SK-N-SH treated with all-trans-retinoic acid at 6 μM for 48 hours (cell line): ENCODE measurements at regions not wholly inside any gene's neighbourhood (a gene's known extent, or its start where the extent isn't known, plus 50 kb on each side); places are given as distances from the start of the nearest gene placed in this dataset.

Experiments
- ATAC-seq: fragments of 200-7000 bp; cut with Tn5 transposase; 3 replicates; pipeline ENCODE4 v1.9.1; 2020; ENCODE audit warnings: mild to moderate bottlenecking, moderate library complexity
- ARNTL ChIP-seq: fragments of 450-650 bp; formaldehyde crosslinking; IDR thresholded peaks from 2 replicates; pipeline ENCODE4 v1.5.0; 2020; ENCODE audit warnings: low read depth, mild to moderate bottlenecking, moderate library complexity, borderline replicate concordance
- BACH2 ChIP-seq: fragments of 250-450 bp; sonication (Bioruptor Pico); IDR thresholded peaks from 2 replicates; pipeline ENCODE4 v1.9.0; 2021; ENCODE audit warnings: mild to moderate bottlenecking, borderline replicate concordance
- CSDC2 ChIP-seq: fragments of 250-450 bp; sonication (Bioruptor Pico); IDR thresholded peaks from 2 replicates; pipeline ENCODE4 v1.5.0; 2020; ENCODE audit warnings: mild to moderate bottlenecking, moderate library complexity
- ESRRG ChIP-seq: fragments of 250-450 bp; sonication (Bioruptor Pico); IDR thresholded peaks from 2 replicates; pipeline ENCODE4 v1.6.1; 2021; ENCODE audit warnings: mild to moderate bottlenecking
- GLIS3 ChIP-seq: fragments of 250-450 bp; sonication (Bioruptor Pico); IDR thresholded peaks from 2 replicates; pipeline ENCODE4 v1.5.0; 2020; ENCODE audit warnings: mild to moderate bottlenecking, moderate library complexity
- ISL1 ChIP-seq: fragments of 250-450 bp; sonication (Bioruptor Pico); IDR thresholded peaks from 2 replicates; pipeline ENCODE4 v2.1.2; 2022; ENCODE audit warnings: mild to moderate bottlenecking, moderate library complexity
- PPARA ChIP-seq: fragments of 250-450 bp; sonication (Bioruptor Pico); IDR thresholded peaks from 2 replicates; pipeline ENCODE4 v1.5.0; 2020; ENCODE audit warnings: mild to moderate bottlenecking, borderline replicate concordance
- RARB ChIP-seq: fragments of 250-450 bp; sonication (Bioruptor Pico); IDR thresholded peaks from 2 replicates; pipeline ENCODE4 v1.8.0; 2021; ENCODE audit warnings: mild to moderate bottlenecking, moderate library complexity
- TCF4 ChIP-seq: fragments of 250-450 bp; sonication (Bioruptor Pico); IDR thresholded peaks from 2 replicates; pipeline ENCODE4 v1.8.0; 2021; ENCODE audit warnings: mild to moderate bottlenecking, moderate library complexity, borderline replicate concordance
- TOX ChIP-seq: fragments of 250-450 bp; sonication (Bioruptor Pico); IDR thresholded peaks from 2 replicates; pipeline ENCODE4 v1.8.0; 2021; ENCODE audit warnings: mild to moderate bottlenecking, moderate library complexity, borderline replicate concordance
- ZC3H10 ChIP-seq: fragments of 250-450 bp; sonication (Bioruptor Pico); IDR thresholded peaks from 2 replicates; pipeline ENCODE4 v1.5.1; 2021; ENCODE audit warnings: mild to moderate bottlenecking, moderate library complexity
- ZFP3 ChIP-seq: fragments of 250-450 bp; sonication (Bioruptor Pico); IDR thresholded peaks from 2 replicates; pipeline ENCODE4 v1.5.0; 2020; ENCODE audit warnings: mild to moderate bottlenecking, moderate library complexity
- ZFP30 ChIP-seq: fragments of 450-650 bp; formaldehyde crosslinking; IDR thresholded peaks from 2 replicates; pipeline ENCODE4 v1.5.0; 2022; ENCODE audit warnings: mild to moderate bottlenecking, moderate library complexity
- ZNF70 ChIP-seq: fragments of 450-650 bp; formaldehyde crosslinking; IDR thresholded peaks from 2 replicates; pipeline ENCODE4 v1.5.0; 2020; ENCODE audit warnings: mild to moderate bottlenecking, moderate library complexity
- ZNF8 ChIP-seq: fragments of 450-650 bp; formaldehyde crosslinking; IDR thresholded peaks from 2 replicates; pipeline ENCODE4 v1.5.0; 2020; ENCODE audit warnings: mild to moderate bottlenecking, moderate library complexity
- TF ChIP-seq, protein P1 (sequence below): fragments of 250-450 bp; sonication (Bioruptor Pico); IDR thresholded peaks from 2 replicates; pipeline ENCODE4 v1.8.0; 2020; ENCODE audit warnings: mild to moderate bottlenecking, moderate library complexity, borderline replicate concordance
- TF ChIP-seq, protein P2 (sequence below): fragments of 250-450 bp; sonication (Bioruptor Pico); IDR thresholded peaks from 2 replicates; pipeline ENCODE4 v1.5.0; 2020; ENCODE audit warnings: mild to moderate bottlenecking, moderate library complexity
- TF ChIP-seq, protein P3 (sequence below): fragments of 250-450 bp; sonication (Bioruptor Pico); IDR thresholded peaks from 2 replicates; pipeline ENCODE4 v1.5.1; 2020; ENCODE audit warnings: low read depth, mild to moderate bottlenecking, moderate library complexity
- TF ChIP-seq, protein P4 (sequence below): fragments of 250-450 bp; sonication (Bioruptor Pico); IDR thresholded peaks from 2 replicates; pipeline ENCODE4 v1.5.1; 2021; ENCODE audit warnings: mild to moderate bottlenecking, moderate library complexity
- TF ChIP-seq, protein P5 (sequence below): fragments of 250-450 bp; sonication (Bioruptor Pico); IDR thresholded peaks from 2 replicates; pipeline ENCODE4 v1.8.0; 2021; ENCODE audit warnings: low read depth, mild to moderate bottlenecking, moderate library complexity, borderline replicate concordance

DNA sequence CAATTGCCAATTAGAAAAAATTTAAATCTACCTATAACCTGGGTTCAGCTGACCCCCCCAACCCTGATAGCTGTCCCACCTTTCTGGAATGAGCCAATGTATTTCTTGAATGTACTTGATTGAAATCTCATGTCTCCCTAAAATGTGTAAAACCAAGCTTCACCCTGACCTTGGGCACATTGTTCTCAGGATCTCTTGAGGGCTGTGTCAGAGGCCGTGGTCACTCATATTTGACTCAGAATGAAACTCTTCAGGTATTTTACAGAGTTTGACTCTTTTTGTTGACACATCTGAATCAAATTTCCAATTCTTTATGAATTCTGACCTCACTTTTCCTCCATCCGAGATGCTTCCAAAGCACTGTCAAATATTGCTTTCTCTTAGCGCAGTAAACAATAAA is 115.3 kb upstream of the BEND4 start:
- ATAC-seq = no peak
- TF ChIP-seq ZNF70 (CRISPR knock-in tag) (no peak), PPARA (CRISPR knock-in tag) (no peak), ISL1 (CRISPR knock-in tag) (no peak), ZFP3 (no peak), ZNF8 (CRISPR knock-in tag) (no peak), TCF4 (CRISPR knock-in tag) (no peak), ZC3H10 (CRISPR knock-in tag) (no peak), RARB (CRISPR knock-in tag) (no peak)
- TF ChIP-seq, protein P1, sequence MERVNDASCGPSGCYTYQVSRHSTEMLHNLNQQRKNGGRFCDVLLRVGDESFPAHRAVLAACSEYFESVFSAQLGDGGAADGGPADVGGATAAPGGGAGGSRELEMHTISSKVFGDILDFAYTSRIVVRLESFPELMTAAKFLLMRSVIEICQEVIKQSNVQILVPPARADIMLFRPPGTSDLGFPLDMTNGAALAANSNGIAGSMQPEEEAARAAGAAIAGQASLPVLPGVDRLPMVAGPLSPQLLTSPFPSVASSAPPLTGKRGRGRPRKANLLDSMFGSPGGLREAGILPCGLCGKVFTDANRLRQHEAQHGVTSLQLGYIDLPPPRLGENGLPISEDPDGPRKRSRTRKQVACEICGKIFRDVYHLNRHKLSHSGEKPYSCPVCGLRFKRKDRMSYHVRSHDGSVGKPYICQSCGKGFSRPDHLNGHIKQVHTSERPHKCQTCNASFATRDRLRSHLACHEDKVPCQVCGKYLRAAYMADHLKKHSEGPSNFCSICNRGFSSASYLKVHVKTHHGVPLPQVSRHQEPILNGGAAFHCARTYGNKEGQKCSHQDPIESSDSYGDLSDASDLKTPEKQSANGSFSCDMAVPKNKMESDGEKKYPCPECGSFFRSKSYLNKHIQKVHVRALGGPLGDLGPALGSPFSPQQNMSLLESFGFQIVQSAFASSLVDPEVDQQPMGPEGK (CRISPR knock-in tag) = no peak
- TF ChIP-seq, protein P2, sequence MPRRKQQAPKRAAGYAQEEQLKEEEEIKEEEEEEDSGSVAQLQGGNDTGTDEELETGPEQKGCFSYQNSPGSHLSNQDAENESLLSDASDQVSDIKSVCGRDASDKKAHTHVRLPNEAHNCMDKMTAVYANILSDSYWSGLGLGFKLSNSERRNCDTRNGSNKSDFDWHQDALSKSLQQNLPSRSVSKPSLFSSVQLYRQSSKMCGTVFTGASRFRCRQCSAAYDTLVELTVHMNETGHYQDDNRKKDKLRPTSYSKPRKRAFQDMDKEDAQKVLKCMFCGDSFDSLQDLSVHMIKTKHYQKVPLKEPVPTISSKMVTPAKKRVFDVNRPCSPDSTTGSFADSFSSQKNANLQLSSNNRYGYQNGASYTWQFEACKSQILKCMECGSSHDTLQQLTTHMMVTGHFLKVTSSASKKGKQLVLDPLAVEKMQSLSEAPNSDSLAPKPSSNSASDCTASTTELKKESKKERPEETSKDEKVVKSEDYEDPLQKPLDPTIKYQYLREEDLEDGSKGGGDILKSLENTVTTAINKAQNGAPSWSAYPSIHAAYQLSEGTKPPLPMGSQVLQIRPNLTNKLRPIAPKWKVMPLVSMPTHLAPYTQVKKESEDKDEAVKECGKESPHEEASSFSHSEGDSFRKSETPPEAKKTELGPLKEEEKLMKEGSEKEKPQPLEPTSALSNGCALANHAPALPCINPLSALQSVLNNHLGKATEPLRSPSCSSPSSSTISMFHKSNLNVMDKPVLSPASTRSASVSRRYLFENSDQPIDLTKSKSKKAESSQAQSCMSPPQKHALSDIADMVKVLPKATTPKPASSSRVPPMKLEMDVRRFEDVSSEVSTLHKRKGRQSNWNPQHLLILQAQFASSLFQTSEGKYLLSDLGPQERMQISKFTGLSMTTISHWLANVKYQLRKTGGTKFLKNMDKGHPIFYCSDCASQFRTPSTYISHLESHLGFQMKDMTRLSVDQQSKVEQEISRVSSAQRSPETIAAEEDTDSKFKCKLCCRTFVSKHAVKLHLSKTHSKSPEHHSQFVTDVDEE = no peak
- TF ChIP-seq, protein P3, sequence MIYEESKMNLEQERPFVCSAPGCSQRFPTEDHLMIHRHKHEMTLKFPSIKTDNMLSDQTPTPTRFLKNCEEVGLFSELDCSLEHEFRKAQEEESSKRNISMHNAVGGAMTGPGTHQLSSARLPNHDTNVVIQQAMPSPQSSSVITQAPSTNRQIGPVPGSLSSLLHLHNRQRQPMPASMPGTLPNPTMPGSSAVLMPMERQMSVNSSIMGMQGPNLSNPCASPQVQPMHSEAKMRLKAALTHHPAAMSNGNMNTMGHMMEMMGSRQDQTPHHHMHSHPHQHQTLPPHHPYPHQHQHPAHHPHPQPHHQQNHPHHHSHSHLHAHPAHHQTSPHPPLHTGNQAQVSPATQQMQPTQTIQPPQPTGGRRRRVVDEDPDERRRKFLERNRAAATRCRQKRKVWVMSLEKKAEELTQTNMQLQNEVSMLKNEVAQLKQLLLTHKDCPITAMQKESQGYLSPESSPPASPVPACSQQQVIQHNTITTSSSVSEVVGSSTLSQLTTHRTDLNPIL (CRISPR knock-in tag) = no peak
- TF ChIP-seq, protein P4, sequence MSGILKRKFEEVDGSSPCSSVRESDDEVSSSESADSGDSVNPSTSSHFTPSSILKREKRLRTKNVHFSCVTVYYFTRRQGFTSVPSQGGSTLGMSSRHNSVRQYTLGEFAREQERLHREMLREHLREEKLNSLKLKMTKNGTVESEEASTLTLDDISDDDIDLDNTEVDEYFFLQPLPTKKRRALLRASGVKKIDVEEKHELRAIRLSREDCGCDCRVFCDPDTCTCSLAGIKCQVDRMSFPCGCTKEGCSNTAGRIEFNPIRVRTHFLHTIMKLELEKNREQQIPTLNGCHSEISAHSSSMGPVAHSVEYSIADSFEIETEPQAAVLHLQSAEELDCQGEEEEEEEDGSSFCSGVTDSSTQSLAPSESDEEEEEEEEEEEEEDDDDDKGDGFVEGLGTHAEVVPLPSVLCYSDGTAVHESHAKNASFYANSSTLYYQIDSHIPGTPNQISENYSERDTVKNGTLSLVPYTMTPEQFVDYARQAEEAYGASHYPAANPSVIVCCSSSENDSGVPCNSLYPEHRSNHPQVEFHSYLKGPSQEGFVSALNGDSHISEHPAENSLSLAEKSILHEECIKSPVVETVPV (CRISPR knock-in tag) = no peak

DNA sequence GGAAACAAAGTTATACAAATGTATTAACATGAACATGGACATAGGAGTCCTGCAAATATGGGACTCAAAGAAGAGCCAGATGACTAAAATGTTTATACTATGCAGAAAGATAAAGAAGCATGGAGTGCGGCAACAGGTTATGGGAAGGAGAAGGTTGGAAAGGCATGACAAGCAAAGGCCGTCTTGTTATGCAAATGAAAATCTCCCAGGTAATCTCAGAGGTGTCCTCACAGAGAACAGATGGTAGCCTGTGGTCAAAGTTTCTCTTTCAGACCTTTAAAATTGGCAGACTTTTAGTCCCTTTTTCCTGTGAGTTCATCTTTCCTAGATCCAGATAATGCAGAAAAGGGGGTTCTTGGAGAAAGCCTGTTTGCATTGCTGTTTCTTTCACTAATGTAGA is 116.4 kb upstream of the BEND4 start:
- TF ChIP-seq ZNF8 (CRISPR knock-in tag) (no peak), ISL1 (CRISPR knock-in tag) (no peak), ZNF70 (CRISPR knock-in tag) (no peak), TOX (CRISPR knock-in tag) (no peak), GLIS3 (CRISPR knock-in tag) (no peak), PPARA (CRISPR knock-in tag) (no peak), CSDC2 (no peak), ESRRG (CRISPR knock-in tag) (no peak), BACH2 (no peak), RARB (CRISPR knock-in tag) (no peak)
- TF ChIP-seq, protein P5, sequence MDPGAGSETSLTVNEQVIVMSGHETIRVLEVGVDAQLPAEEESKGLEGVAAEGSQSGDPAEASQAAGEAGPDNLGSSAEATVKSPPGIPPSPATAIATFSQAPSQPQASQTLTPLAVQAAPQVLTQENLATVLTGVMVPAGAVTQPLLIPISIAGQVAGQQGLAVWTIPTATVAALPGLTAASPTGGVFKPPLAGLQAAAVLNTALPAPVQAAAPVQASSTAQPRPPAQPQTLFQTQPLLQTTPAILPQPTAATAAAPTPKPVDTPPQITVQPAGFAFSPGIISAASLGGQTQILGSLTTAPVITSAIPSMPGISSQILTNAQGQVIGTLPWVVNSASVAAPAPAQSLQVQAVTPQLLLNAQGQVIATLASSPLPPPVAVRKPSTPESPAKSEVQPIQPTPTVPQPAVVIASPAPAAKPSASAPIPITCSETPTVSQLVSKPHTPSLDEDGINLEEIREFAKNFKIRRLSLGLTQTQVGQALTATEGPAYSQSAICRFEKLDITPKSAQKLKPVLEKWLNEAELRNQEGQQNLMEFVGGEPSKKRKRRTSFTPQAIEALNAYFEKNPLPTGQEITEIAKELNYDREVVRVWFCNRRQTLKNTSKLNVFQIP (CRISPR knock-in tag) = no peak
- ATAC-seq = no peak

DNA sequence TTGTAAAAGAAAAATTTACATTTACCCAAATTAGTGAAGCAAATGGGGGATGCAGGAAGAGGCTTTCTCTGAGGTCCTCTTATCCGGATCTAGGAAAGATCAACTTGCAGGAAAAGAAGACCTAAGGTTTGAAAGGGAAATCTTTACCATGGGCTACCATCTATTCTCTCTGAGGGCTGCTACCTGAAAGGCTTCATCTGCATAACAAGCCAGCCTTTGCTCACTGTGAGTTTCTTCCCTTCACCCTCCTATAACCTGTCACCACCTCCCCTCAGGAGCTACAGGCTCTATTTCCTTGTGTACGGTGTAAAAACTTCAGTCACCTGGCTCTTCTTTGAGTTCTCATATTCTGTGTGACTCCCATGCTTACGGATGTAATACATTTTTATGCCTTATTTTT is 118.6 kb upstream of the BEND4 start:
- TF ChIP-seq ZC3H10 (CRISPR knock-in tag) (no peak), ESRRG (CRISPR knock-in tag) (no peak), TCF4 (CRISPR knock-in tag) (no peak), ARNTL (no peak), GLIS3 (CRISPR knock-in tag) (no peak), ZNF8 (CRISPR knock-in tag) (no peak), ZFP3 (no peak), ZFP30 (CRISPR knock-in tag) (no peak), ZNF70 (CRISPR knock-in tag) (no peak), RARB (CRISPR knock-in tag) (no peak)
- TF ChIP-seq, protein P4 (CRISPR knock-in tag) = no peak
- TF ChIP-seq, protein P2 = no peak
- no peak for ATAC-seq
